Esophagus muscularis mucosa (tissue), 3 donors: ENCODE measurements at regions not wholly inside any gene's neighbourhood (a gene's known extent, or its start where the extent isn't known, plus 50 kb on each side); places are given as distances from the start of the nearest gene placed in this dataset.
"Not testable (repeated sequence)": the region's sequence is repeated elsewhere in the genome, so short reads cannot be mapped to it uniquely, and the experiment has no call there.

Experiments used
- POLR2A ChIP-seq: fragments of 450-650 bp; IDR thresholded peaks from one replicate; pipeline ENCODE4 v1.6.1; 2017; ENCODE audit warnings: antibody characterized with exemption, moderate library complexity, mild to moderate bottlenecking, low read depth
- POLR2AphosphoS5 ChIP-seq, 2 donors: sonication (generic); formaldehyde crosslinking; IDR thresholded peaks; one replicate each; pipeline ENCODE4 v1.6.1; 2017; ENCODE audit warnings: antibody characterized with exemption in 2 of 2
- TF ChIP-seq, protein P1 (sequence below), 3 experiments: fragments of 200-600 bp in 2 of 3; fragments of 450-650 bp in 1 of 3; sonication (generic) in 2 of 3; IDR thresholded peaks; one replicate each; pipeline ENCODE4 v1.5.1; 2017 to 2019; ENCODE audit warnings: antibody characterized with exemption in 3 of 3, mild to moderate bottlenecking in 2 of 3, moderate library complexity in 1 of 3

DNA sequence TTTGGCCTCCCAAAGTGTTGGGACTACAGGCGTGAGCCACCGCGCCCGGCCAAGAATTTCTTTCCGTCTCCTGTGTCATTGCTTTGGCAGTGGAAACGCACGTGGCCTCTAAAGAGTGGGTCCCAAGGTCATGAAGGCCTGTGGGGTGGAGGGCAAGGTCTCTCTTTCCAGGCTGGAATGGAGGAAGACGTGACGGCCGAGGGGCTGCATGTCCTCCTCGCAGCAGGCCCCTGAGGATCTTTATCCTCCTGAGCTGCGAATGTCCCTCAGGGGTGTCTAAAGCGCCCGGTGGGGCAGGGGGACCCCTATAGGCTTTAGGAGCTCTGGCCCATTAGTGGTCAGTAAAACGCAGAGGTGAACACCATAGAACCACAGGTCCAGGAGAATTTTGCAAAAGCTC lies 118.5 kb downstream of the CCDC74A start:
- TF ChIP-seq, protein P1, sequence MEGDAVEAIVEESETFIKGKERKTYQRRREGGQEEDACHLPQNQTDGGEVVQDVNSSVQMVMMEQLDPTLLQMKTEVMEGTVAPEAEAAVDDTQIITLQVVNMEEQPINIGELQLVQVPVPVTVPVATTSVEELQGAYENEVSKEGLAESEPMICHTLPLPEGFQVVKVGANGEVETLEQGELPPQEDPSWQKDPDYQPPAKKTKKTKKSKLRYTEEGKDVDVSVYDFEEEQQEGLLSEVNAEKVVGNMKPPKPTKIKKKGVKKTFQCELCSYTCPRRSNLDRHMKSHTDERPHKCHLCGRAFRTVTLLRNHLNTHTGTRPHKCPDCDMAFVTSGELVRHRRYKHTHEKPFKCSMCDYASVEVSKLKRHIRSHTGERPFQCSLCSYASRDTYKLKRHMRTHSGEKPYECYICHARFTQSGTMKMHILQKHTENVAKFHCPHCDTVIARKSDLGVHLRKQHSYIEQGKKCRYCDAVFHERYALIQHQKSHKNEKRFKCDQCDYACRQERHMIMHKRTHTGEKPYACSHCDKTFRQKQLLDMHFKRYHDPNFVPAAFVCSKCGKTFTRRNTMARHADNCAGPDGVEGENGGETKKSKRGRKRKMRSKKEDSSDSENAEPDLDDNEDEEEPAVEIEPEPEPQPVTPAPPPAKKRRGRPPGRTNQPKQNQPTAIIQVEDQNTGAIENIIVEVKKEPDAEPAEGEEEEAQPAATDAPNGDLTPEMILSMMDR (IDR thresholded peaks at IDR 0.05), result not testable (repeated sequence)
- TF ChIP-seq POLR2AphosphoS5 (IDR thresholded peaks at IDR 0.05); POLR2A: not testable (repeated sequence)
